Hepatocyte (in vitro differentiated cells): ENCODE measurements at regions not wholly inside any gene's neighbourhood (a gene's known extent, or its start where the extent isn't known, plus 50 kb on each side); places are given as distances from the start of the nearest gene placed in this dataset.

Experiments
- DNase-seq: peaks from one replicate; pipeline ENCODE4 v3.0.0-alpha.2; 2016; ENCODE audit warnings: low spot score
- H2AFZ ChIP-seq: fragments of 200-600 bp; sonication (generic); 2 replicates; pipeline ENCODE4 v1.6.0; 2016; ENCODE audit warnings: antibody characterized with exemption, mild to moderate bottlenecking
- H3K27ac ChIP-seq: fragments of 200-600 bp; sonication (generic); 2 replicates; pipeline ENCODE4 v1.5.1; 2016; ENCODE audit warnings: mild to moderate bottlenecking
- H3K27me3 ChIP-seq: fragments of 200-600 bp; sonication (generic); 2 replicates; pipeline ENCODE4 v1.6.1; 2016
- H3K36me3 ChIP-seq: fragments of 200-600 bp; sonication (generic); replicated peaks from 2 replicates; pipeline ENCODE4 v1.5.1; 2016; ENCODE audit warnings: low read depth; ENCODE audit not compliant: insufficient read depth
- H3K4me1 ChIP-seq: fragments of 200-600 bp; sonication (generic); 2 replicates; pipeline ENCODE4 v1.5.1; 2016; ENCODE audit warnings: mild to moderate bottlenecking, moderate library complexity; ENCODE audit not compliant: insufficient read depth
- H3K4me2 ChIP-seq: fragments of 200-600 bp; sonication (generic); 2 replicates; pipeline ENCODE4 v1.6.0; 2016
- H3K4me3 ChIP-seq: fragments of 200-600 bp; sonication (generic); 2 replicates; pipeline ENCODE4 v1.5.1; 2016; ENCODE audit warnings: mild to moderate bottlenecking
- H3K79me2 ChIP-seq: fragments of 200-600 bp; sonication (generic); 2 replicates; pipeline ENCODE4 v1.6.0; 2017; ENCODE audit warnings: mild to moderate bottlenecking
- H3K9me2 ChIP-seq: fragments of 200-600 bp; sonication (generic); replicated peaks from 2 replicates; pipeline ENCODE4 v1.6.0; 2017; ENCODE audit warnings: mild to moderate bottlenecking; ENCODE audit not compliant: insufficient read depth
- H3K9me3 ChIP-seq: fragments of 200-600 bp; sonication (generic); 2 replicates; pipeline ENCODE4 v1.5.1; 2016; ENCODE audit warnings: low read depth, mild to moderate bottlenecking
- H4K20me1 ChIP-seq: fragments of 200-600 bp; sonication (generic); 2 replicates; pipeline ENCODE4 v1.6.0; 2016; ENCODE audit warnings: mild to moderate bottlenecking; ENCODE audit not compliant: insufficient read depth, poor library complexity, severe bottlenecking
- EZH2 ChIP-seq: fragments of 200-600 bp; sonication (generic); IDR thresholded peaks from 2 replicates; pipeline ENCODE4 v1.6.1; 2016; ENCODE audit warnings: antibody characterized with exemption, mild to moderate bottlenecking, borderline replicate concordance
- EZH2phosphoT487 ChIP-seq: fragments of 200-600 bp; sonication (generic); IDR thresholded peaks from one replicate; pipeline ENCODE4 v1.6.1; 2018; ENCODE audit warnings: antibody characterized with exemption, mild to moderate bottlenecking, low read depth, moderate library complexity; ENCODE audit not compliant: unreplicated experiment, severe bottlenecking
- WGBS: methylation state at CpG from one replicate; pipeline ENCODE4 v1.1.6; 2016; ENCODE audit warnings: low lambda C conversion rate; ENCODE audit errors: missing lambda C conversion rate; 5-methylcytosine and 5-hydroxymethylcytosine counted together
- TF ChIP-seq, protein P1 (sequence below): fragments of 200-600 bp; sonication (generic); IDR thresholded peaks from 2 replicates; pipeline ENCODE4 v1.5.1; 2016; ENCODE audit warnings: antibody characterized with exemption, mild to moderate bottlenecking; ENCODE audit not compliant: poor library complexity

DNA sequence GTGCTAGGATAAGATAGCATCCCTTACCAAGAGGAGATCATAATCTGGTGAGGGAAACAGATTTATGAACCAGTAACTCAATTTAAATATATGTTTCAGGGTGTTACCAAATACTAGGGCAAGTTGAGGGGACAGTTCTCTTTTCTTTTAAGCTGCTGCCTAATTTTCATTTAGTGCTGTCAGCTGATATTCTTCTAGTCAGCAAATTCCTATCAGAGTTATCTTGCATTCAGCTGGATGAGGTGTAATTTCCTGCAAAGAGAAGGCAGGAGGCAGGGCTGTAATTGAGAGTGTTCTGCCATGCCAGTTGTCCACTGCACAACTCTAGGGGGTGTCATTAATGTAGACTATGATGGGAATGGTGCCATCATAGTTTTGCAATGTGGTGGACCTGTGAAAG is 141.3 kb upstream of the LHCGR start:
- no peaks in the 10 kb centered on the region for H3K36me3 ChIP-seq
- H3K4me1 ChIP-seq = no peaks in the 10 kb centered on the region
- H3K27ac ChIP-seq = no peak overlapping the region
- H3K4me2 ChIP-seq = no peak overlapping the region
- DNase-seq = no peak
- no peak overlapping the region for H2AFZ ChIP-seq
- no peaks in the 10 kb centered on the region for H3K9me3 ChIP-seq
- no peaks in the 10 kb centered on the region for H3K79me2 ChIP-seq
- H3K9me2 ChIP-seq = no peaks in the 10 kb centered on the region
- no peaks in the 10 kb centered on the region for H4K20me1 ChIP-seq
- H3K27me3 ChIP-seq = no peaks in the 10 kb centered on the region
- no peak overlapping the region for H3K4me3 ChIP-seq
- TF ChIP-seq EZH2 (no peak), EZH2phosphoT487 (no peak)
- TF ChIP-seq, protein P1, sequence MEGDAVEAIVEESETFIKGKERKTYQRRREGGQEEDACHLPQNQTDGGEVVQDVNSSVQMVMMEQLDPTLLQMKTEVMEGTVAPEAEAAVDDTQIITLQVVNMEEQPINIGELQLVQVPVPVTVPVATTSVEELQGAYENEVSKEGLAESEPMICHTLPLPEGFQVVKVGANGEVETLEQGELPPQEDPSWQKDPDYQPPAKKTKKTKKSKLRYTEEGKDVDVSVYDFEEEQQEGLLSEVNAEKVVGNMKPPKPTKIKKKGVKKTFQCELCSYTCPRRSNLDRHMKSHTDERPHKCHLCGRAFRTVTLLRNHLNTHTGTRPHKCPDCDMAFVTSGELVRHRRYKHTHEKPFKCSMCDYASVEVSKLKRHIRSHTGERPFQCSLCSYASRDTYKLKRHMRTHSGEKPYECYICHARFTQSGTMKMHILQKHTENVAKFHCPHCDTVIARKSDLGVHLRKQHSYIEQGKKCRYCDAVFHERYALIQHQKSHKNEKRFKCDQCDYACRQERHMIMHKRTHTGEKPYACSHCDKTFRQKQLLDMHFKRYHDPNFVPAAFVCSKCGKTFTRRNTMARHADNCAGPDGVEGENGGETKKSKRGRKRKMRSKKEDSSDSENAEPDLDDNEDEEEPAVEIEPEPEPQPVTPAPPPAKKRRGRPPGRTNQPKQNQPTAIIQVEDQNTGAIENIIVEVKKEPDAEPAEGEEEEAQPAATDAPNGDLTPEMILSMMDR = no peak

DNA sequence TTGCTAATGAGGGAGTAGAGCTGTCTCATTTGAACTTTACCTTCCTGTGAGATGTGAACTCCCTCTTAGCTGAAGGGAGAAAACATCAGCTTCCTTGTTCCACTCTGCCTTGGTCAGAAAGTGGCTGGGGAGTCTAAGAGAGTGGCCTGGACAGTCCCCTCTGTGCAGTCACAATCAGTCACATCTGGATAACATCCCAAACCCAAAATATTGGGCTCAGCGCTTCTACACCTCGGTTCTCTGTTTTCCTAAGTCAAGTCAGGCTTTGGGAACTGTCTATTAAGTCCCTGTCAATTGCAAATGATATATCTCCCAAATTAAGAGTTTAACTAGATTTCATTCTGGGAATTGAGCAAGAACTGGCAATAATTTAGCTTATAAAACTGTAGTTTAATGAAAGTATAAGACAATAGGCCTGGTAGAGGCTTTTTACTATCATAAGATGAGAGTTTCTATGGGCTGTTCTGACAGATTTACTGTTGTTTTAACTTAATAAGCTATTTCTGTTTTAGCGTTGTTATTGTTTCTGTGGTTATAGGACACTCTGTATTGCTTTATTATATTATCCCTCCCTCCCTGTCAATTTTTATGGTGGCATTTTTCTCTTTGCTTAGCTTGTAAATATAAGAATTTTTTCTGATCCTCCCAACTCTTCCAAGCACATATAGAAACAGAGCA is 135.1 kb upstream of the LHCGR start:
- no peak overlapping the region for H2AFZ ChIP-seq
- no peak overlapping the region for H3K27ac ChIP-seq
- H3K4me3 ChIP-seq = no peak overlapping the region
- no peaks in the 10 kb centered on the region for H3K27me3 ChIP-seq
- H3K4me1 ChIP-seq = no peaks in the 10 kb centered on the region
- DNase-seq = no peak
- H4K20me1 ChIP-seq = no peaks in the 10 kb centered on the region
- no peaks in the 10 kb centered on the region for H3K9me2 ChIP-seq
- H3K9me3 ChIP-seq = no peaks in the 10 kb centered on the region
- H3K79me2 ChIP-seq = no peaks in the 10 kb centered on the region
- WGBS = 72% methylated on average over 3 of the region's 3 CpGs
- no peaks in the 10 kb centered on the region for H3K36me3 ChIP-seq
- no peak overlapping the region for H3K4me2 ChIP-seq
- TF ChIP-seq, protein P1 = no peak
- peak; percentile 66 for TF ChIP-seq EZH2phosphoT487

DNA sequence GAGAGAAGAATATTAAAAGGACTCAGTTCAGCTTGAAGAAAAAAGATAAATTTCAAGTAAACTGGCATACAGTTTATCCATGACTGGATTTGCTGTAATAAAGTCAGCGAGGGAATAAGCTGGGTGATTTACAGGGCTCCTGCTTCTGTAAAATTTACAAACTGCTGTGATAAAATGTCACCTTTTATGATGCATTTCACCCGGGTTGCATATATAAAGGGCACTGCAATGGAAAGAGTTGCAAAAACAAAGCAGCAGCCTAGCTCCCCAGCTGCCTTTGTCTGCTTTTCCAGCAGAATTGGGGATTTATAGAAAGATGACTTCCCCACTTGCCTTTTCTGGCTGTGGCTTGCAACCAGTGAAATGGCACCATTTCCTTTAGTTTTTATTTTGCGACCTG is 132.5 kb upstream of the LHCGR start:
- Histone ChIP-seq H3K9me3 (no peaks in the 10 kb centered on the region), H3K9me2 (no peaks in the 10 kb centered on the region), H3K36me3 (no peaks in the 10 kb centered on the region), H3K27ac (no peak overlapping the region), H2AFZ (no peak overlapping the region), H3K79me2 (no peaks in the 10 kb centered on the region), H3K4me2 (no peak overlapping the region), H4K20me1 (no peaks in the 10 kb centered on the region), H3K4me1 (no peaks in the 10 kb centered on the region), H3K4me3 (no peak overlapping the region), H3K27me3 (no peaks in the 10 kb centered on the region)
- TF ChIP-seq EZH2 = no peak
- no peak for TF ChIP-seq EZH2phosphoT487
- TF ChIP-seq, protein P1 = no peak
- no peak for DNase-seq
- WGBS = 49% methylated on average over 3 of the region's 3 CpGs

DNA sequence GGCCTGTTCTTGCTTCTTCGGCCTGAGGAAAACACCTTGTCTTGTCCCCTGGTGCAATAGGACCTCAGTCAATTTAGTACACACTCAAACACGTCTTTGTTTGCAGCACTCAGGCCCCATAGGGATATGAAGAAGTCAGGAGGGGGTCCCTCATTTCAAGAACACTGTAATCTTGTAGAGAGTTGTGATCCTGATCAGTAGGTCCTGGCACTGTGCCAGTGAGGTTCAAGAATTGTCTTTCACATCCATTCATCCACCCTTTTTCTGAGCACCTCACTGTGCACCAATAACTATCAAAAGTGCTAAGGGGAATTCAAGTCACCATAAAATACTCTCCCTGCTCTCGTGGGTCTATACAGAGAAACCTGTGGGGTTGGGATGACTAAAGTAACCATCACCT is 131.4 kb upstream of the LHCGR start:
- no peaks in the 10 kb centered on the region for H4K20me1 ChIP-seq
- H3K4me3 ChIP-seq = no peak overlapping the region
- H2AFZ ChIP-seq = no peak overlapping the region
- no peaks in the 10 kb centered on the region for H3K4me1 ChIP-seq
- H3K27me3 ChIP-seq = no peaks in the 10 kb centered on the region
- no peaks in the 10 kb centered on the region for H3K36me3 ChIP-seq
- 93% methylated on average over 3 of the region's 3 CpGs for WGBS
- no peak for DNase-seq
- TF ChIP-seq EZH2phosphoT487 (no peak), EZH2 (no peak)
- TF ChIP-seq, protein P1 = no peak
- no peak overlapping the region for H3K4me2 ChIP-seq
- H3K9me3 ChIP-seq = no peaks in the 10 kb centered on the region
- no peaks in the 10 kb centered on the region for H3K9me2 ChIP-seq
- H3K79me2 ChIP-seq = no peaks in the 10 kb centered on the region
- no peak overlapping the region for H3K27ac ChIP-seq
